ENCODE measurements at regions not wholly inside any gene's neighbourhood (a gene's known extent, or its start where the extent isn't known, plus 50 kb on each side); places are given as distances from the start of the nearest gene placed in this dataset.

GRCh38 chr16:64312980-64313379, 808.9 kb downstream of the CDH11 start:
- TF ChIP-seq, protein P1, sequence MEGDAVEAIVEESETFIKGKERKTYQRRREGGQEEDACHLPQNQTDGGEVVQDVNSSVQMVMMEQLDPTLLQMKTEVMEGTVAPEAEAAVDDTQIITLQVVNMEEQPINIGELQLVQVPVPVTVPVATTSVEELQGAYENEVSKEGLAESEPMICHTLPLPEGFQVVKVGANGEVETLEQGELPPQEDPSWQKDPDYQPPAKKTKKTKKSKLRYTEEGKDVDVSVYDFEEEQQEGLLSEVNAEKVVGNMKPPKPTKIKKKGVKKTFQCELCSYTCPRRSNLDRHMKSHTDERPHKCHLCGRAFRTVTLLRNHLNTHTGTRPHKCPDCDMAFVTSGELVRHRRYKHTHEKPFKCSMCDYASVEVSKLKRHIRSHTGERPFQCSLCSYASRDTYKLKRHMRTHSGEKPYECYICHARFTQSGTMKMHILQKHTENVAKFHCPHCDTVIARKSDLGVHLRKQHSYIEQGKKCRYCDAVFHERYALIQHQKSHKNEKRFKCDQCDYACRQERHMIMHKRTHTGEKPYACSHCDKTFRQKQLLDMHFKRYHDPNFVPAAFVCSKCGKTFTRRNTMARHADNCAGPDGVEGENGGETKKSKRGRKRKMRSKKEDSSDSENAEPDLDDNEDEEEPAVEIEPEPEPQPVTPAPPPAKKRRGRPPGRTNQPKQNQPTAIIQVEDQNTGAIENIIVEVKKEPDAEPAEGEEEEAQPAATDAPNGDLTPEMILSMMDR (IDR thresholded peaks at IDR 0.05; ENCODE audit: poor library complexity, severe bottlenecking) = no peak
- no peak for TF ChIP-seq EZH2 (IDR thresholded peaks at IDR 0.05; ENCODE audit: borderline replicate concordance, insufficient read depth, low read length, poor library complexity, severe bottlenecking)
